Keratinocyte (primary cell): ENCODE measurements at regions not wholly inside any gene's neighbourhood (a gene's known extent, or its start where the extent isn't known, plus 50 kb on each side); places are given as distances from the start of the nearest gene placed in this dataset.

ENCODE experiments used
- EZH2 ChIP-seq: IDR thresholded peaks from one replicate; pipeline ENCODE4 v1.6.1; 2012; ENCODE audit warnings: inconsistent platforms, mild to moderate bottlenecking, low read length, moderate library complexity
- TF ChIP-seq, protein P1 (sequence below), 3 experiments: IDR thresholded peaks in 1 of 3; conservative IDR thresholded peaks in 1 of 3; optimal IDR thresholded peaks in 1 of 3; 2 replicates in 2 of 3; 3 replicates in 1 of 3; pipeline versions ENCODE3 to v1.5.1; 2011; ENCODE audit warnings: low read length in 3 of 3, mild to moderate bottlenecking in 3 of 3, moderate library complexity in 2 of 3, control low read depth in 1 of 3, inconsistent platforms in 1 of 3; ENCODE audit not compliant: insufficient read depth in 2 of 3; ENCODE audit errors: extremely low read depth in 1 of 3

DNA sequence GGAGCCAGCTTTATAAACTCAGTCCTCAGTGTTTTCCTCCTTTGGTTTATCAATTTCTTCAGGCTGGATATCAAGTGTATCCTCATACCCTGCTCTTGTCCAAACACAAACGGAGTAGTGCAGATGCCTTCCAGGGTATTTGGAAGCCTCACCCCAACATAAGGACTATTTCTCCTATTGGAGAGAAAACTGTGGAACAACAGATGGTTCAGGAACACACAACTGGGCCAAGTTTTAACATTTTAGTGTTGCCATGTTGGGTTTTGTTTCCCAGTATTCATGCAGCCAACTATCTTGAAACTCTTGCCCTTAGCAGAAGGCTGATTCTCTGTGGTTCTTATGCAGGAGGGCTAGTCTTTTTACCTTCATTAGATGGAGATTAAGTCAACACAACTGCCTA lies 398.1 kb downstream of the GABRB3 start:
- TF ChIP-seq, protein P1, sequence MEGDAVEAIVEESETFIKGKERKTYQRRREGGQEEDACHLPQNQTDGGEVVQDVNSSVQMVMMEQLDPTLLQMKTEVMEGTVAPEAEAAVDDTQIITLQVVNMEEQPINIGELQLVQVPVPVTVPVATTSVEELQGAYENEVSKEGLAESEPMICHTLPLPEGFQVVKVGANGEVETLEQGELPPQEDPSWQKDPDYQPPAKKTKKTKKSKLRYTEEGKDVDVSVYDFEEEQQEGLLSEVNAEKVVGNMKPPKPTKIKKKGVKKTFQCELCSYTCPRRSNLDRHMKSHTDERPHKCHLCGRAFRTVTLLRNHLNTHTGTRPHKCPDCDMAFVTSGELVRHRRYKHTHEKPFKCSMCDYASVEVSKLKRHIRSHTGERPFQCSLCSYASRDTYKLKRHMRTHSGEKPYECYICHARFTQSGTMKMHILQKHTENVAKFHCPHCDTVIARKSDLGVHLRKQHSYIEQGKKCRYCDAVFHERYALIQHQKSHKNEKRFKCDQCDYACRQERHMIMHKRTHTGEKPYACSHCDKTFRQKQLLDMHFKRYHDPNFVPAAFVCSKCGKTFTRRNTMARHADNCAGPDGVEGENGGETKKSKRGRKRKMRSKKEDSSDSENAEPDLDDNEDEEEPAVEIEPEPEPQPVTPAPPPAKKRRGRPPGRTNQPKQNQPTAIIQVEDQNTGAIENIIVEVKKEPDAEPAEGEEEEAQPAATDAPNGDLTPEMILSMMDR (optimal IDR thresholded peaks at IDR 0.05 in 1 of 3, IDR thresholded peaks at IDR 0.05 in 1 of 3, conservative IDR thresholded peaks at IDR 0.05 in 1 of 3; ENCODE audit: extremely low read depth in 1 of 3, insufficient read depth in 2 of 3, low read length in 3 of 3) = no peak
- no peak for TF ChIP-seq EZH2
